ENCODE measurements at regions not wholly inside any gene's neighbourhood (a gene's known extent, or its start where the extent isn't known, plus 50 kb on each side); places are given as distances from the start of the nearest gene placed in this dataset.

DNA sequence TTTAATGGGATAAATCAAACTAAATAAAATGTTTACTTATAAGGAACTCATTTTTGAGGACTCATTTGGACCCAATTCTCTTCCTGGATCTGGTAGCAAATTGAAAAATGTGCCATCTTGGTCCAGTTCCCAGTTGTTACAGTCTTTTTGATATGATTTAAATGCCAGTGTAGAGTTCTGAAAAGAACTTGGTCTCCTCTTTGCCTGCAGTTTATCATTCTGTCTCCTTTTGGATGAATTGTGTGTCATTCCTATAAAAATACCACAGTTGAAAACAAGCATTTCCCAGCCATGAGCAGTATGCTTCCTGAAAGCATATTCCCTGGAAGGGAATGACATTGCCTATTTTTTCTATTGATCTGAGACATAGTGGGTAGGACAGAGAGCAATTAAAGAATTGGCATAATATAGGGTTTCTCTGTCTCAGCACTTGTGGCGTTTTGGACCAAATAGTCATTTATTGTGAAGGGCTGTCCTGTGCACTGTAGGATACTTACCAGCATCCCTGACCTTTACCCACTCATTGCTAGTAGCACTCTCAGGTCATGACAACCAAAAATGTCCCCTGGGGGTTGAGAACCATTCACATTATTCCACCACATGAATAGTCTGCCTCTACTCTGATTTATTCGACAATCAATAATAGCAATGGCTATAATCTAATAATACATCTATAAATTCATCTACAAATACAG, 181.8 kb downstream of the NXNL2 start:
- Histone ChIP-seq H4K20me1 (ENCODE audit: insufficient read depth, low read length) (no peaks in the 10 kb centered on the region), H3K36me3 (replicated peaks in 1 of 2; ENCODE audit: control insufficient read depth in 1 of 2, insufficient read depth in 2 of 2, low read length in 2 of 2) (no peaks in the 10 kb centered on the region), H3K27ac (ENCODE audit: extremely low read length, insufficient read depth, low read length) (no peak overlapping the region), H3K9me3 (ENCODE audit: low read length) (peaks cover 5% of the 10 kb centered on the region), H3K27me3 (ENCODE audit: control insufficient read depth in 1 of 2, insufficient read depth in 2 of 2, low read length in 2 of 2) (no peaks in the 10 kb centered on the region), H3K4me1 (ENCODE audit: insufficient read depth, low read length) (peaks cover 34% of the 10 kb centered on the region), H2AFZ (ENCODE audit: low read length) (no peak overlapping the region), H3K4me2 (ENCODE audit: low read depth, low read length) (no peak overlapping the region), H3K79me2 (ENCODE audit: insufficient read depth, low read length) (no peaks in the 10 kb centered on the region), H3K9ac (ENCODE audit: insufficient read depth, low read depth, low read length) (no peak overlapping the region), H3K4me3 (replicated peaks in 1 of 3; ENCODE audit: insufficient read depth in 1 of 3, low read depth in 2 of 3, low read length in 3 of 3) (no peak overlapping the region)
- BruUV-seq (replicated peaks) = no TSS peak
- intact Hi-C loops (cut with micrococcal nuclease; ENCODE audit: unreplicated experiment) (no loop called here), in situ Hi-C loops (cut with HindIII; ENCODE audit: extremely low pct_ligation_motif_present, low pct_unique_long_range_greater_than_20kb) (no loop called here)
- DNase-seq (ENCODE audit: low spot score) (no peak), FAIRE-seq (no peak), ATAC-seq (no peak)
- 45% methylated on average over 2 of the region's 2 CpGs for WGBS (ENCODE audit: low lambda C conversion rate)
- TF ChIP-seq ZNF33A (CRISPR knock-in tag; IDR thresholded peaks at IDR 0.05; ENCODE audit: borderline replicate concordance) (no peak), MIER2 (CRISPR knock-in tag; IDR thresholded peaks at IDR 0.05) (no peak), ZNF556 (CRISPR knock-in tag; IDR thresholded peaks at IDR 0.05; ENCODE audit: borderline replicate concordance) (no peak), XBP1 (CRISPR knock-in tag; IDR thresholded peaks at IDR 0.05) (no peak), HBP1 (CRISPR knock-in tag; IDR thresholded peaks at IDR 0.05; ENCODE audit: low read depth) (no peak), RFXAP (CRISPR knock-in tag; IDR thresholded peaks at IDR 0.05; ENCODE audit: borderline replicate concordance) (no peak), ZNF414 (CRISPR knock-in tag; IDR thresholded peaks at IDR 0.05) (no peak), ZNF232 (CRISPR knock-in tag; IDR thresholded peaks at IDR 0.05; ENCODE audit: borderline replicate concordance) (no peak)
- TF ChIP-seq, protein P1, sequence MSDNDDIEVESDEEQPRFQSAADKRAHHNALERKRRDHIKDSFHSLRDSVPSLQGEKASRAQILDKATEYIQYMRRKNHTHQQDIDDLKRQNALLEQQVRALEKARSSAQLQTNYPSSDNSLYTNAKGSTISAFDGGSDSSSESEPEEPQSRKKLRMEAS (IDR thresholded peaks at IDR 0.05) = no peak
- ChIA-PET CTCF (ENCODE audit: low intra/inter-chr PET ratio, low total read pairs) (no interaction called here), POLR2A (no interaction called here)
